ENCODE measurements at regions not wholly inside any gene's neighbourhood (a gene's known extent, or its start where the extent isn't known, plus 50 kb on each side); places are given as distances from the start of the nearest gene placed in this dataset.

GRCh38 chr13:57878291-57878690, 246.7 kb downstream of the PCDH17 start:
- H3K9me3 ChIP-seq (ENCODE audit: control insufficient read depth, low read depth, low read length): no peaks in the 10 kb centered on the region
- H4K91ac ChIP-seq (ENCODE audit: insufficient read length, low read depth, low read length): no peak overlapping the region
- H4K8ac ChIP-seq (replicated peaks; ENCODE audit: insufficient read length, low read depth, low read length): no peak overlapping the region
- no peak overlapping the region for H3K18ac ChIP-seq (ENCODE audit: insufficient read length, low read depth, low read length)
- no peaks in the 10 kb centered on the region for H3K27me3 Mint-ChIP-seq (ENCODE audit: low read depth)
- no peaks in the 10 kb centered on the region for H3K79me1 ChIP-seq (ENCODE audit: insufficient read depth, low read depth, low read length, poor library complexity, severe bottlenecking)
- H2BK20ac ChIP-seq (ENCODE audit: low read depth, low read length, poor library complexity, severe bottlenecking): no peak overlapping the region
- H2BK5ac ChIP-seq (ENCODE audit: insufficient read length, low read length): no peak overlapping the region
- no peak overlapping the region for H3K56ac ChIP-seq (ENCODE audit: insufficient read length, low read depth, low read length)
- H3K36me3 Mint-ChIP-seq (ENCODE audit: insufficient read depth in 1 of 3, low read depth in 3 of 3): no peaks in the 10 kb centered on the region; a peak in 1 of 7 replicates
- H3K4me1 ChIP-seq (ENCODE audit: insufficient read depth, low read length): no peaks in the 10 kb centered on the region
- no peaks in the 10 kb centered on the region for H3K4me1 Mint-ChIP-seq
- no peak overlapping the region for H2AFZ ChIP-seq (ENCODE audit: low read length)
- H3K27me3 ChIP-seq (ENCODE audit: insufficient read depth, low read length): no peaks in the 10 kb centered on the region
- no peak overlapping the region for H2BK12ac ChIP-seq (ENCODE audit: insufficient read length, low read depth, low read length)
- H3K14ac ChIP-seq (ENCODE audit: insufficient read depth, low read length): no peak overlapping the region
- no peak overlapping the region for H3K27ac Mint-ChIP-seq
- no peak overlapping the region for H2AK5ac ChIP-seq (ENCODE audit: insufficient read length, low read length)
- H2BK15ac ChIP-seq (ENCODE audit: low read depth, low read length): no peak overlapping the region
- H4K5ac ChIP-seq (ENCODE audit: insufficient read length, low read depth, low read length): no peak overlapping the region
- H3K79me2 ChIP-seq (ENCODE audit: insufficient read depth, low read length): no peaks in the 10 kb centered on the region
- no peak overlapping the region for H3K23ac ChIP-seq (ENCODE audit: insufficient read length, low read depth, low read length)
- no peak overlapping the region for H3T11ph ChIP-seq (ENCODE audit: low read length)
- no peak for TF ChIP-seq CTCF (conservative IDR thresholded peaks at IDR 0.05)
- no peak for DNase-seq
- WGBS (ENCODE audit: extremely low coverage, insufficient read length, low lambda C conversion rate): no CpG with 5 or more reads among the region's 2 CpGs
- H3K9ac ChIP-seq (ENCODE audit: extremely low read depth, insufficient read length, low read length): no peak overlapping the region
- no peak overlapping the region for H3K4me3 Mint-ChIP-seq
- no peak overlapping the region for H3K4ac ChIP-seq (ENCODE audit: low read depth, low read length)
- H4K20me1 ChIP-seq (ENCODE audit: control insufficient read depth, insufficient read depth, insufficient read length): no peaks in the 10 kb centered on the region
- no peak overlapping the region for H2BK120ac ChIP-seq (ENCODE audit: low read depth, low read length, poor library complexity, severe bottlenecking)
- H3K23me2 ChIP-seq (ENCODE audit: insufficient read length, low read depth, low read length, poor library complexity, severe bottlenecking): no peaks in the 10 kb centered on the region
- no peaks in the 10 kb centered on the region for H3K9me3 Mint-ChIP-seq
- H3K4me2 ChIP-seq (ENCODE audit: insufficient read depth, insufficient read length, low read length): no peak overlapping the region
- H3K27ac ChIP-seq (ENCODE audit: insufficient read length, low read depth, low read length): no peak overlapping the region
